ENCODE measurements at regions not wholly inside any gene's neighbourhood (a gene's known extent, or its start where the extent isn't known, plus 50 kb on each side); places are given as distances from the start of the nearest gene placed in this dataset.

DNA sequence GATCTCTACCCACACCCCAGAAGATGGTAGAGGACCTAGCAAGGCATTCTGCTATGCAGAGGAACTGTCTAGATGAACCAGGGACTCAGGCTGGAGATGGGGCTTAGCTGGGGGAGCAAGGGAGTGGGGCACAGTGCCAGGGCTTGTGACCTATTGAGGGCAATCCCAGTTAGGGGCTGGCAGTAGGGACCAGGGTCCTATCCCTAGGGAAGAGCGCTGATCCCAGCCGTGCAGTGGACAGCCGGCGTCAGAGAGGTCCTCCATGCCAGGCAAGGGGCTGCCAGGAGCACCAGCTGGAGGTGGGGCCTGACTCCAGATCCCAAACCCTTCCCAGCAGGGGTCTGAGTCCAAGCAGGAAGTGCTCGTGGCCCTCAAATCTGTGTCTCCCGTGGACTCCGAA lies 52.7 kb upstream of the NEURL1B start:
- DNase-seq, result no peak

DNA sequence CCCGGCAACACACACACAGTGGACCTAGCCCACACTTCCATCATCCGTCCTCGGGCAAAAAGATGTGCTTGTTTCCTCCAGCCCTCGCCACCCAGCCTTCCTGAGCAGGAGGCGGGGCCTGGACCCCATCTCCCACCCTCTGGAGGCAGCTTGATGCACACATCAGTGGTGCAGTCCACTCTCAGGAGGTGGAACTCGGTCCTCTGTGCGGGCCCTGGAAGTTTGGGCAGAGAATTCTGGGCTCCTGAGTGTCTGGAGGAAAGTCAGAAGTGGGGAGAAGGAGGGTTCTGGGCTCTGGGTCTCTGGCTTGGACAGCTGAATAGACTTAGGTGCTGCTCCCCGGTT lies 54.0 kb upstream of the NEURL1B start:
- no peak for DNase-seq

- no peak for DNase-seq
These were observed 54.7 kb upstream of the NEURL1B start for GRCh38 chr5:172586125-172587060.

DNA sequence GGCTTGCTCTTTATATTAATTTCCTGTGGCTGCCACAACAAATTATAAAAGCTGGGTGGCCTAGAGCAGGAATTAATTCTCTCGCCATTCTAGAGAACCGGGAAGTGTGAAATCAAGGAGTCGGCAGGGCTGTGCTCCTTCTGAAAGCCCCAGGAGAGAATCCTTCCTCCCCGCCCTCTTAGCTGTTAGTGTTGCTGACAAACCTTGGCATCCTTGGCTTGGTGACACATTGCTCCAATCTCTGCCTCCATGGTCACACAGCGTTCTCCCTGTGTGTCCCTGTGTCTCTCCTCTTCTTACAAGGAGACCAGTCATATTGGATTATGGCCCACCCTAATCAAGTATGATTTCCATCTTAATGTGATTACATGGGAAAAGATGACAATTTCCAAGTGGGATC lies 55.9 kb upstream of the NEURL1B start:
- no peak for DNase-seq

GRCh38 chr5:172584638-172585037 lies 56.4 kb upstream of the NEURL1B start:
- DNase-seq, result no peak

DNA sequence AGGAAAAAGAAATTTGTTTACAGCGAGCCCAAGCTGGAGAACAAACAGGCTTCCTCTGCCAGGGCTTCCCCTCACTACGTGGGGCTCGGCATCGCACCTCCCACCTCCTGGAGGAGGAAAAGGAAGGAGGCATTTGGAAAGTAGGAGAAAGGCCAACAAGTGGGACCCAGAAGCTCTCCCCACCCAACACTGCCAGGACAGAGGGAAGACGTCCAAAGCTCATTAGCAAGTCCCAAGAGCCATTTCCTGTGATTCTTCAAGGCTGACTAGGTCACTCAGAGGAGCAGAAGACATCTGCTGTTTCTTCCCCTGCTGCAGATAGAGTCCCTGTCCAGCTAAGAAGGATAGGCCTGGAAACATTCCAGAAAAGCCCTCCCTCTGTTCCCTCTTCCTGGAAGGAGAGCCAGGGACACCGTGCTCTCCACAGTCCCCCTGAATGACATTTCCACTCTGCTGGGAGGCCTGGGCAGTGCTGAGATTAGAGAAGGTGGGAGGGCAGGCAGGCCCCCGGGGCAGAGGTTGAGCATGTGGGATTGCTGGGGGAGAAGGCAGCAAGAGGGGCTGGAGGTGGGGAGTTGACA lies 57.0 kb upstream of the NEURL1B start:
- DNase-seq, result no peak

GRCh38 chr5:172582940-172583339 lies 58.1 kb upstream of the NEURL1B start:
- no peak for DNase-seq

DNA sequence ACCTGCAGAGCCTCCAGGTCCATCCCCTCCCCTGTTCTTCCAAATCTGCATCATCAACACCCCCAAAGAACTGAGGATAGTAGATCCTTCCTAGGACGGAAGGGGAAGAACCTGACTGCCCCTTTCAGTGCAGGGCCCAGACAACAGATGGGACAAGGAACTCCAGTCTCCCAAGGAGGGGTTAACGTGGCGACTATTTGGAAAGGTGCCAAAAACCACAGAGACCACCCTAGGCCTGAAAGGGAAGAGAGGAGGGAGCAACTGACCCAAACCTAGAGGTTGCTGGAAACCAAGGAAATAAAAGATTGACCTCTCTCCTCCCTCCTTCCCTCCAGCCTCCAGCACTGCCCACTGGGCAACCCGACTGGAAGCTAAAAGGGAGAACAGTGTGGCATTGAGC lies 59.7 kb upstream of the NEURL1B start:
- DNase-seq, result no peak

GRCh38 chr5:172579403-172579990 lies 61.6 kb upstream of the NEURL1B start:
- no peak for DNase-seq

DNA sequence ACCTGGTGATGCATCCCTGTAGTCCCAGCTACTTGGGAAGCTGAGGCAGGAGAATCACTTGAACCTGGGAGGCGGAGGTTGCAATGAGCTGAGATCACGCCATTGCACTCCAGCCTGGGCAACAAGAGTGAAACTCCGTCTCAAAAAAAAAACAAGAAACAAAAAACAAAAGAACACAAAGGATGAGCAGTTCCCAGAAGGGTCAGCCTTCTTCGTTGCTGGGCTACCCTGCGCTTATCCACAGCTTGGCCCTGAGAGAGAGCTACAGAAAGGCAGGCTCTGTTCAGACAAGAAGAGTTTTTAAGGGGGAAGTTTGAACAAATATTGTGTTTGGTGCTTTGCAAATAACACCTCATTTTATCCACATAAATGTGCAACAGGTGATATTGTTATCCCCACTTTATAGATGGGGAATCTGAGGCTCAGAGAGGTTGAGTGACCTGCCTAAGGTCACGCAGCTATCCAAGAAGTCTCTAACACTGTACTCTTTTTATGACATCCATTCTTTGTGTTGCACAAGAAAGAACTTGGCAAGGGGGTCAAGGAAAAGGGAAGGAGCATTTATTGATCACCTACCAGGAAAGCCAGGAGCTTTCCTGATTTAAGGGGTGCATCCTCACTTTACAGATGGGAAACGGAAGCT lies 63.7 kb upstream of the NEURL1B start:
- DNase-seq, result no peak

GRCh38 chr5:172575816-172576545 lies 65.1 kb upstream of the NEURL1B start:
- no peak for DNase-seq

DNA sequence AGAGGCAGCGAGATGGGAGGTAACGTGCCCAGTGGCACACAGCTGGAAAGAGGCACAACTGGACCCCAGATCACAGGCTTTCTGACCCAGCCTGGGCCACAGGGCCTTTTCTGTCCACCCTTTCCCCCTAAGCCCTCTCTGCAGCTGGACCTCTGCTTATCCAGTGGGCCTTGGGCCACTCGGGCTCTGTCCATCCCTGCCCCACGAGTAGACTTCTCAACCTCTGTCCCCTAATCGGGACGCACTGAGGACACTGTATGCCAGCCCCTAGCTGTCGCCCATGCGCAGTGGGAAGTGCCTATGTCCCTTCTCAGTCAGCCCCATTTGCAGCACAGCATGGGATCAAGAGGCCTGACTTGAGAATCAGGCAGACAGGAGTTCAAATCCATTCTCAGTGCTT lies 65.6 kb upstream of the NEURL1B start:
- DNase-seq, result no peak

DNA sequence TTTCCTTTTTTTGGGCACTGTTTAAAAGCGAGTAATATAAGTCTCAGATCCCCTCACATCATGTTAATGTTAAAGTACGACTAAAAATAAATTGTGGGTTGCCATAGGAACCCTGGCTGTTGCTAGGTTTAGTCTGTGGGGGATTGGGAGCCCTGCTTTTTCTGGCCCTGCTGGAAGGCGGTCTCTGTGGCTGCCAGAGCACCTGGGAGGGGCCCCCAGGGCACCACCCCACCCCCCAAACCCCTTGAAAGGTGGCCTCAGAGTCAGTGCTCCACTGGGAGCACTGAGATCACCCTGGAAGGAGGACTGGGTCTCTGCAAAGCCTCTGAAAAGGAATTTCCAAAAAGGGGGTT lies 66.2 kb upstream of the NEURL1B start:
- DNase-seq, result no peak

GRCh38 chr5:172573986-172574870 lies 66.8 kb upstream of the NEURL1B start:
- no peak for DNase-seq

DNA sequence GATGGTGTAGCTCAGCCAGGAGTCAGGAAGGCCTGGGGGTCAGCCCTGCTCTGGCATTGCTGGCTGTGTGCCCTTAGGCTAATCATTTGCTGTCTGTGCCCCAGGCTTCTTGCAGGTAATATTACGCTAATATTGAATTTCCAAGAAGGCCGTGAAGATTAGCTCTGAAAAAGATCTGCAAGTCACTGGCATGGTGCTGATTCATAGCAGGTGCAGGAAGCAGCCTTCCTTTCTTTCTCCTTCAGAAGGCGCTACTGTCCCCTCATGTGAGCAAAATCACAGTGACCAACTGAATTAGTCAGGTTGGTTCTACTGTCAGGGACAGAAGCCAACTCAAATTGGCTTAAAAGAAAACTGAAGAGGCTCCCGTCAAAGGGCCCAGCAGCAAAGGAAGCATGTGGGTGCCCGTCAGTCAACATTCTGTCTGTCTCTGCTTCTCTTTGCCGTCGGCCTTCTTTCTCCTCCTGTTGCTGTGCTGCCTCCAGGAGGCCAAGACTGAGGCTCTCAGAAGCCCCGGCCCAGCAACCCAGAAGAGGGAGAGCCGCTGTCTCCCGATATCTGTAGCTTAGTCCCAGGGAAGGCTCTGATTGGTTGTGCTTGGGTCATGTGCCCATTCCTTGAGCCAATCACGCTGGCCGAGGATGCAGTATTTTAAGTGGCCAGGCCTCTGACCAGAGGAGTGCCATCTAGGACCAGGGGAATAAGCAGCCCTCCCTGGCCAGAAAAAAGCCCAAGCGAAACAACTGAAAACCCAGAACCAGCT lies 67.8 kb upstream of the NEURL1B start:
- no peak for DNase-seq

DNA sequence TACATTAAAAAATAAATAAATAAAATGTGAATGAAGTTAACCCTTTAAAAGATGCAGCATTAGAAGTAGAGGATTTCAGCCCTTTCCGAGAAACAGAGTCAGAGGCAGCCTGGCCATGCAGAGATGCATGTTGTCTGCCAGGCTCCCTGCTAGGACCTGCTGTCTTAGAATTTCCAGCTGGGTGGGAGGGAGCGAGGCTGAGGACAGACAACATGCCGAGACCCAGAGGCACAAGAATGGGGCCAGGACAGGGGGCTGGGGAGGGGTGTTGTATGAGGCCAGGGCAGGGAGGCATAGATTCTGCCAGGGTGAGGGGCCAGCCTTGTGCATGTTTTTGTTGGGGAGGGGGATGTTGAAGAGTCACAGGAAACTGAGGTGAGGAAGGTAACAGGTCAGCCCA lies 68.6 kb upstream of the NEURL1B start:
- no peak for DNase-seq

- DNase-seq, result no peak
These were observed 69.2 kb upstream of the NEURL1B start for GRCh38 chr5:172571892-172572291.

GRCh38 chr5:172571413-172571812 lies 69.7 kb upstream of the NEURL1B start:
- DNase-seq, result no peak

GRCh38 chr5:172570594-172571334 lies 70.3 kb upstream of the NEURL1B start:
- DNase-seq, result no peak

DNA sequence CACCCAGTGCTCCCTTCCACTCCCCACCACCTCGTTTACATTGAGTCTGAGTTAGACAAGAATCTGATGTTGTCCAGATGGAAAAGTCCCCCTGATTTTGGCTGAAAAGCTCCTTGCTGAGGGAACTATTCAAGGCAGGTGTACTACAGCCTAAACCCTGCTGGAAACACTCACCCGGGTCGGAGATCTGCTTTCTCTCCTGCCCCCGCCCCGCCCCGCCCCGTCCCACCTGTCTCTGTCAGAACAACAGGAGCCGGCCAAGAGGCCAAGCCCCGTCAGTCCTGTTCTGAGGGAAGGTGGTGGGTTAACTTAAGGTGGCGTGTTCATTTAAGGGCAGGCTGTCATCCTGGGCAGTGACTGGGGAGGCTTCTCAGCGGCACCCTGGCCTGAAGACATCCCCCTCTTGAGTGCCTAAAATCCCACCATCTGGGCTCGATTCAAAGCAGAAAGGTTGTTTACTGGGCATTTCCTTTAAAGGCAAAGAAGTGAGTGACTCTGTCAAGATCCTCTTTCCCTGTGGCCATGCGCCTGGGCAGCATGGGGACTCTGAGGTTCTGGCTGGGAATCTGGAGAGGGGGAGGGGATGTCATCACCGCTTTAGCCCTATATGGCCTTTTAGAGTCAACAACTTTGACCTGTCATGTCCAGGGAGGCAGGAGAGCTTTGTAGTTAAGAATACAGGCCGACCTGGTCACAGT lies 71.1 kb upstream of the NEURL1B start:
- DNase-seq, result no peak
